Activated naive CD8-positive, alpha-beta T cell treated with anti-CD3 and anti-CD28 coated beads for 36 hours (primary cell): ENCODE measurements at regions not wholly inside any gene's neighbourhood (a gene's known extent, or its start where the extent isn't known, plus 50 kb on each side); places are given as distances from the start of the nearest gene placed in this dataset.

ENCODE experiments used
- DNase-seq: peaks from one replicate; pipeline ENCODE4 v3.0.0; 2021
- H3K27ac Mint-ChIP-seq: one replicate; pipeline ENCODE4 v1.8.0; 2022; ENCODE audit warnings: mild to moderate bottlenecking, moderate library complexity, mixed read lengths
- H3K27me3 Mint-ChIP-seq: one replicate; pipeline ENCODE4 v1.8.0; 2022; ENCODE audit warnings: mild to moderate bottlenecking, mixed read lengths
- H3K36me3 Mint-ChIP-seq: one replicate; pipeline ENCODE4 v1.8.0; 2021; ENCODE audit warnings: mild to moderate bottlenecking, mixed read lengths
- H3K4me1 Mint-ChIP-seq: one replicate; pipeline ENCODE4 v1.8.0; 2021; ENCODE audit warnings: mixed read lengths
- H3K4me3 Mint-ChIP-seq: one replicate; pipeline ENCODE4 v1.8.0; 2022; ENCODE audit warnings: mild to moderate bottlenecking, moderate library complexity, mixed read lengths
- H3K9me3 Mint-ChIP-seq: one replicate; pipeline ENCODE4 v1.8.0; 2022; ENCODE audit warnings: mixed read lengths

DNA sequence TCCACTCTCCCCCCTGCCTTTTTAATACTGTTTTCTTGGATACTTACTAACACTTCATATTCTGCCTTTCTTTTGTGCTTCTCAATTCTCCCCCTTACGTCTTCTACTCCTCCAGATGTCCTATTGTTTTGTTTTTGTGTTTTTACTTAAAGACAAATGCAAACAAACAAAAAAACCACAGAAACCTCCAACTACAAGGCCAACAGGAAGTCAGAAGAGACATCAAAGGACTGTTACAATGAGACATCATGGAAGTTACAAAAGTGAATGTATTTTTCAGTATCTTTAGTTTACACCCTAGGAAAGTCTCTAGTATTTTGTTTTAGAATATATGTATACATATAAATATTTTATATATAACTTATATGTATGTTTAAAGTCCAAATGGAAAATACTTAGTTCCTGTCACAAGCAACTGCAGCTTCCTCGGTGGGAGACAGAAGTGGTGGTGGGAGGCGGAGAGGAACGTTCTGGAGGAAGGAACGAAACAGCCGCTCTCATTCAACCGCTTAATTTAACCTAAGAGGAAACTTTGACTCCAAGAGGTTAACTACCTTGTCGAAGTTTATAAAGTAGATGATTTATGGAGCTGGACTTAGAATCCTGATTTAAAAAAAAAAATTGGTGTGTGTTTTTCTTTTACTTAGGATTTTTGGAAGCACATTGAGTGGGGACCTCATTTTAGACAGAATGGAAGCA is 168.9 kb upstream of the PDE10A start:
- H3K27me3 Mint-ChIP-seq, result peaks cover 45% of the 10 kb centered on the region
- H3K4me3 Mint-ChIP-seq, result no peak overlapping the region
- H3K4me1 Mint-ChIP-seq, result peaks cover 9% of the 10 kb centered on the region
- no peaks in the 10 kb centered on the region for H3K9me3 Mint-ChIP-seq
- no peak overlapping the region for H3K27ac Mint-ChIP-seq
- no peaks in the 10 kb centered on the region for H3K36me3 Mint-ChIP-seq
- no peak for DNase-seq

DNA sequence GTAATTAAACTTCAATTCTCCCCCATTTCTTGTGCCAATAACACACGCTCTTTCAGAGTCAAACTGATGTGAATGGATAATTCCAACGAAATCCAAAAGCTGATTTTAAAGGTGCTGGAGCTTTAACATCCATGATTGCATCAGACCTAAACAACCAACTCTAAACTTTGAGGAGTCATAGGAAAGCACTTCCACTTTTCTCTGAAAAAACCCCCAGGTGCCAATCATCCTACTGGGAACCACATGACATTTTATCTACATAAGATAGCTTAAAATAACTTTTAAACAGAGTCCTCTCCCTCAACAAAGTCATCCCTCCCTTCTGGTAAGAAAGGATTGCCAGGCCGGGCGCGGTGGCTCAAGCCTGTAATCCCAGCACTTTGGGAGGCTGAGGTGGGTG is 167.7 kb upstream of the PDE10A start:
- Mint-ChIP-seq H3K27me3 (peaks cover 40% of the 10 kb centered on the region), H3K4me3 (no peak overlapping the region), H3K4me1 (peaks cover 9% of the 10 kb centered on the region)

DNA sequence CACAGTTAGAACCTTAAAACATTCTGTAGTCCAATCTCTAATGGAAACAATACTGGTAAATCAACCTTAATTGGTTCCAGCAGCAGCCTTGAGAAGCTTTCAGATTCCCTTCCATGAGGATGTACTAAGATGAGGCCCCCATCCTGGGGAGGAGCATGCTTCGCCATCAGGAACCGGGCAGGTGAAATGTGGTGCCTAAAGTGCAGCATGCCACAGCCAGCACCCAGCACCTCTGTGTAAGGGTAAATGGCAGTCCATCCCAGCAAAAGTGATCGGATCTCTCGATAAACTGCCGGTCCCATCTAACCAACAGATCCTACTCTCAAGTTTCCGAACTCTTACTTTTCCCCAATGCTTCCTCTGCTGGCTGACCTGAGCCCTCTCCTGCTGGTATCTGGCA is 166.3 kb upstream of the PDE10A start:
- no peak overlapping the region for H3K27ac Mint-ChIP-seq
- H3K4me3 Mint-ChIP-seq, result no peak overlapping the region
- DNase-seq, result no peak
- H3K9me3 Mint-ChIP-seq, result no peaks in the 10 kb centered on the region
- no peaks in the 10 kb centered on the region for H3K36me3 Mint-ChIP-seq
- H3K4me1 Mint-ChIP-seq, result peaks cover 9% of the 10 kb centered on the region
- H3K27me3 Mint-ChIP-seq, result peaks cover 33% of the 10 kb centered on the region

More for the DNA sequence above, 167.7 kb upstream of the PDE10A start:
- no peak for DNase-seq
- H3K9me3 Mint-ChIP-seq, result no peaks in the 10 kb centered on the region
- H3K36me3 Mint-ChIP-seq, result no peaks in the 10 kb centered on the region
- no peak overlapping the region for H3K27ac Mint-ChIP-seq

DNA sequence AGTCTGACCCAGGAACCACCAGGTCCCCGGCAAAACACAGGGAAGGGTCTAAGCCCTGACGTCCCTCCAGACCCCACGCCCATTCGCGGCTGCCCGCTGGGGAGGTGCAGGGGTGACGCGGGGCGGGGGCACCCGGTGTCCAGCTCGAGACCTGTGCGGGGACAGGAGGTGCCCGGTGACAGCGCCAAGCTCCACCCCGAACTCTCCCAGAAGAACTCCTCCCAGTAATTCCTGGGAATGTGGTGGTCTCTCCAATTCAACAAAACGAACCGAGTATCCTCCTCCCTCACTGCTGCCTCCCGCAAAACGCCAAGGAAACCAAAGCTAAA is 164.1 kb upstream of the PDE10A start:
- Mint-ChIP-seq H3K4me1 (peaks cover 3% of the 10 kb centered on the region), H3K4me3 (no peak overlapping the region), H3K36me3 (no peaks in the 10 kb centered on the region), H3K9me3 (no peaks in the 10 kb centered on the region), H3K27me3 (peaks cover 11% of the 10 kb centered on the region), H3K27ac (no peak overlapping the region)
- no peak for DNase-seq

DNA sequence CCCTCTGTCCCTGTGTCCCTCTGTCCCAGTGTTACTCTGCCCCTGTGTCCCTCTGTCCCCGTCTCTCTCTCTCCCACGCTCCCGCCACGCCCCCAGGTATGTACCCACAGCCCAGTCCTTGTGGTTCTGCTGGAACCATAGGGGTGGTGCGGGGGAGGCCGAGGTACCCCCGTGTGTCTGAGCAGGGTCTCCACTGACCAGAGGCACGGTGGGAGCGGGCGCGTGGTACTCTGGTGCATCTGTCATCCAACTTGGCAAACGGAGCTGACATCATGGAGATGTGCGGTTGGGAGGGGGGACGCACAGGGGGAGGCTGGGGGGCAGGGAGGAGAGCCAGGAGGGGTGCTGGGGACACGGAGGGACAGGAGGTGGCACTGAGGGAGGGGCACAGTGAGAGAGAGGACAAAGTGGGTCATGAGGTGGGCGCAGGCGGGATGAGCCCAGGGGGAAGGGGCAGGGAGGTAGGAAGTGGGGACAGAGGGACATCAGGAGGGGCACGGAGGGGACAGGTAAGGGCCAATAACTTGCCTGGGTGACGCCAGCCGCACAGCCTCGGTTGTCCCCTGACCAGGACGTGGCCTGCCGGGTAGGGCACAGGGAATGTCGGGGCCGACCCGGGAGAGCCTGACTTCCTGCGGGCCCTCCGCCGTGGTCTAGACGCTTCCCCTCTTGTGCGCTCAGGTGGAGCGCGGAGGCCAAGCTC is 163.6 kb upstream of the PDE10A start:
- H3K9me3 Mint-ChIP-seq, result no peaks in the 10 kb centered on the region
- no peak for DNase-seq
- no peaks in the 10 kb centered on the region for H3K4me1 Mint-ChIP-seq
- peaks cover 8% of the 10 kb centered on the region for H3K27me3 Mint-ChIP-seq
- H3K36me3 Mint-ChIP-seq, result no peaks in the 10 kb centered on the region
- H3K4me3 Mint-ChIP-seq, result no peak overlapping the region
- H3K27ac Mint-ChIP-seq, result no peak overlapping the region

DNA sequence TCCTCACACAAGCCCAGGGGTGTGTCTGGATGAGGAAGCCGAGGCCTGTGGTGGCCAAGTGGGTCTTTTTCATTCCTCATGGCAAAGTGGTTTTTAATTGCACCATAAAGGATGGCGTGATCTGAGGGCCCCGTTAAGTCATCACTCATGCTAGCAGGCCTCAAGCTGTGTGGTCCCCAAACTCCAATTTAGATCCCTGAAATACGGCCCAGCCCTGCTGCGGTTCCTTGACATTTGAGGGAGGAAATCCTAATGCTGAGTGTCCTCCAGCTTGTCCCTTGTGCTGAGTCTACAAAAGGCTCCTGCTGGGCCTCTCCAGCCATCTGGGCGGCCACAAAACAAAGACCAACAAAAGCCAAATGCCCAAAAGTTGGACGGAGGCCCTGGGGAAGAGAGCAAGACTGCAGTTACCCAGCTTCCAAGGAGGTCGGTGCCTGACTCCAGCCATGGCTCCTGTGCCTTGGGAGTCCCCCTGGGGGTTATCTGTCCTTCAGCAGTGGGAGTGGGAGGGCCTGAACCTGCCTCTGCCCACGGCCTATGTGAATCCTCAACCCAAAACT is 162.3 kb upstream of the PDE10A start:
- Mint-ChIP-seq H3K4me1 (no peaks in the 10 kb centered on the region), H3K27me3 (peaks cover 13% of the 10 kb centered on the region)

DNA sequence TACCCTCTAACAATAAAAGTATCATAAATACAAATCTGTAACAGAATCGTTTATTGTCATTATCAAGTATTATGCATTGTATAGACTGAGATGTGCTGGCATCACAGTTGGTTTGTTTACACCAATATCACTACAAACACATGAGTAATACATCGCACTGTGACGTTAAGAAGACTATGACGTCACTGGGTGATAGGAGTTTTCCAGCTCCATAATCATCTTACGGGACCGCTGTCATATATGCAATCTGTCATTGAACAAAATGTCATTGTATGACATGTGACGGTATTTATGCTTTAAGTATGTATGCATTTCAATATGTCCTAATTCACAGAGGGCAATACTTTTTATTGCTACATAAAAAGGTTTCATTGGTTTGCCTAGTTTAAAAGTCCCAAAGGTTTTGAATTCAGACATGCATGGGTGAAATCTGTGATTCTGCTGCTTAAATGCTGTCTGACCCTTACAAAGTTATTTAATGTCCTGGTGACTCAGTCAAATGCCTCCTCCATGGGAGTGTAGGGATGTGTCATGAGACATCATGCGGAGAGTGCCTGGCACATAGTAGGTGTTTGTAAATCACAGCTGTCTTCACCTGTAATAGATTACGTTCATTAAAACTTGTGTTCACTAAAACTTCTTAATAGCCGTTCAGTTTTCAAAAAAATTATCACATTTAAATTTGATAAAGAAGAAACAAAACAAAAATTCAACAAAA is 160.7 kb upstream of the PDE10A start:
- Mint-ChIP-seq H3K4me1 (no peaks in the 10 kb centered on the region), H3K4me3 (no peak overlapping the region), H3K27ac (no peak overlapping the region), H3K27me3 (peaks cover 27% of the 10 kb centered on the region), H3K36me3 (no peaks in the 10 kb centered on the region), H3K9me3 (no peaks in the 10 kb centered on the region)
- DNase-seq, result no peak

More for the DNA sequence above, 162.3 kb upstream of the PDE10A start:
- Mint-ChIP-seq H3K27ac (no peak overlapping the region), H3K36me3 (no peaks in the 10 kb centered on the region), H3K4me3 (no peak overlapping the region), H3K9me3 (no peaks in the 10 kb centered on the region)
- no peak for DNase-seq

DNA sequence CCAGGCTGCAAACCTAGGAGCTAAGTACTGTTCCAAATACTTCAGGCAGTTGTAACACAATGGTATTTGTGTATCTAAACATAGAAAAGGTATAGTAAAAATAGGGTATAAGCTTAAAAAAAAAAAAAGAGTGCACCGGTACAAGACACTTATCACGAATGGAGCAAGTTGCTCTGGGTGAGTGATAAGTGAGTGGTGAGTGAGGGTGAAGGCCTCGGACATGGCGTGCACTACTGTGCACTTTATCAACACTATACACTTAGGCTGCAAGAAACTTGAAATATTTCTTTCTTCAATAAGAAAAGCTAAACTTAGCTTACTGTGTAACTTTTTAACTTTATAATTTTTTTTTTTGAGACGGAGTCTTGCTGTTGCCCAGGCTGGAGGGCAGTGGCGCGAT is 159.5 kb upstream of the PDE10A start:
- Mint-ChIP-seq H3K27ac (no peak overlapping the region), H3K4me1 (no peaks in the 10 kb centered on the region), H3K4me3 (no peak overlapping the region), H3K9me3 (no peaks in the 10 kb centered on the region), H3K36me3 (no peaks in the 10 kb centered on the region), H3K27me3 (peaks cover 35% of the 10 kb centered on the region)
- DNase-seq, result no peak

DNA sequence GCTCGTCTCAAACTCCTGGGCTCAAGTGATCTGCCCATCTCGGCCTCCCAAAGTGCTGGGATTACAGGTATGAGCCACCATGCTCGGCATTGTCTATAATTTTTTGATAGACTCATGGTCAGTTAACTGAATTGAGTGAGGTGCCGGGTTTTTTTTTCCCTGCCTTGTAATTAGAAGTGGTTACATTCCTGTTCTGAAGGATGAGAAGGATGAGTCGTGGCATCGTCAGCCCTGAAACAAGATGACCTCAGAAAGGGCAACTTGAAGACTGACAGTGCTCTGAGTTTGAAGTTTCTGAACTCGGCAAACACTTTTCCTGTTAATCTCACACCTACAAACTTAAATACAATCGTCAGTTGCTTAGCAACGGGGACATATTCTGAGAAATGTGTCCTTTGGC is 158.7 kb upstream of the PDE10A start:
- H3K4me3 Mint-ChIP-seq, result no peak overlapping the region
- H3K27ac Mint-ChIP-seq, result no peak overlapping the region
- H3K36me3 Mint-ChIP-seq, result no peaks in the 10 kb centered on the region
- no peaks in the 10 kb centered on the region for H3K4me1 Mint-ChIP-seq
- peaks cover 36% of the 10 kb centered on the region for H3K27me3 Mint-ChIP-seq
- DNase-seq, result no peak
- no peaks in the 10 kb centered on the region for H3K9me3 Mint-ChIP-seq

DNA sequence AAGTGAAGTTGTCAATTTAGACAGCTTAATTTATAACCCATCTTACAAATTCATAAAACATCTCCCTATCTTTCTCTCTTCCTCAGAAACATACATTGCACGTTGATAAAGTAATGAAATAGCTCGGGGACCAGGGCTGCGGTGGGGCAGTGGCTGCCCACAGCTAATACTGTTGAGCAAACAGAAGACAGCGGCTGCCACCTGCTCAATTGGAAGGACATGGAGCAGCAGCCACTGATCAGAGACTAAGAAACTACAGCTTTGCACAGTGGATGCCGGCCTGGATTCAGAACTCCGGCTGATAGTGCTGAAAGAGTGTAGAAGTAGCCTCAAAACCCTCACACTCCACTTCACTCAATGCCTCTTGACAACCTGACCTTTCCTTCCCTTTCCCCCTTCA is 157.9 kb upstream of the PDE10A start:
- H3K27ac Mint-ChIP-seq, result no peak overlapping the region
- H3K36me3 Mint-ChIP-seq, result no peaks in the 10 kb centered on the region
- no peak overlapping the region for H3K4me3 Mint-ChIP-seq
- H3K9me3 Mint-ChIP-seq, result no peaks in the 10 kb centered on the region
- DNase-seq, result no peak
- H3K27me3 Mint-ChIP-seq, result peaks cover 41% of the 10 kb centered on the region
- no peaks in the 10 kb centered on the region for H3K4me1 Mint-ChIP-seq

DNA sequence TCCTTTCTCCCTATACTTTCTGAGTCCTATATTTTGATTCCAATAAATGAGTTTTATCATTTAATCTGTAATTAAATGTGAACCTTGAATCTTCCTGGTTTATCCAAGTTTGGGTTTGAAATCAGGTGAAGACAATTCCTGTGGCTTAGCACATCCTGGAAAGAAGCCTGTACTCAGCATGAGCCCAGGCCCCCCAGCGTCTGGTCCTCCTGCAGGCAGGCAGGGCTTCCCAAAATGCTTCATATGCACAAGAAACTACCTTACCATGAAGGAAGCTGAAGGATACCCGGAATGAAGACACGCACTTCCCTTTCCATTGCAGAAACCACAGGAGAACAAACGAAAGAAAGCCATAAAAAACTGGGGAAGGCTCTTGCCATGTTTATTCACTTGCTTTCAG is 157.4 kb upstream of the PDE10A start:
- H3K4me3 Mint-ChIP-seq, result no peak overlapping the region
- no peak overlapping the region for H3K27ac Mint-ChIP-seq
- H3K9me3 Mint-ChIP-seq, result no peaks in the 10 kb centered on the region
- H3K4me1 Mint-ChIP-seq, result no peaks in the 10 kb centered on the region
- H3K36me3 Mint-ChIP-seq, result no peaks in the 10 kb centered on the region
- peaks cover 38% of the 10 kb centered on the region for H3K27me3 Mint-ChIP-seq
- DNase-seq, result no peak

DNA sequence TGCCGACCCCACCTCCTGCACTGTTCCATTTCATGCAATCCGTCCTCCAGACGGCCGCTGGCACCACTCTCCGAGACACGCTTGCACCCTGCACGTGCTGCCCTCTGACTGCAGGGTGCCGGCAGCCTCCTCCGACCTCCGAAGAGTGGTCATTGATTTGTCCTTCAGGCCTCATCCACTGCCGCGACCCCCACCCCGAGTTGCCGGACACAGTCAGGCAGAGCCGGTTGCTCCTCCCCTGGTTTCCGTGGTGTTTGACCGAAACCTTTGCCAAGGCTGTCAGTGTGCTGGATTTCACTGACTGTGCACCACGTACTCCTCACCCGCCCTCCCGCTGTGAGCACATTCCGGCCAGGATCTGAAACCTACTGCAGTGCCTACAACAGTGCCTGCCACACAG is 156.4 kb upstream of the PDE10A start:
- no peak overlapping the region for H3K27ac Mint-ChIP-seq
- H3K4me3 Mint-ChIP-seq, result no peak overlapping the region
- no peaks in the 10 kb centered on the region for H3K36me3 Mint-ChIP-seq
- no peaks in the 10 kb centered on the region for H3K9me3 Mint-ChIP-seq
- DNase-seq, result no peak
- no peaks in the 10 kb centered on the region for H3K4me1 Mint-ChIP-seq
- peaks cover 45% of the 10 kb centered on the region for H3K27me3 Mint-ChIP-seq

DNA sequence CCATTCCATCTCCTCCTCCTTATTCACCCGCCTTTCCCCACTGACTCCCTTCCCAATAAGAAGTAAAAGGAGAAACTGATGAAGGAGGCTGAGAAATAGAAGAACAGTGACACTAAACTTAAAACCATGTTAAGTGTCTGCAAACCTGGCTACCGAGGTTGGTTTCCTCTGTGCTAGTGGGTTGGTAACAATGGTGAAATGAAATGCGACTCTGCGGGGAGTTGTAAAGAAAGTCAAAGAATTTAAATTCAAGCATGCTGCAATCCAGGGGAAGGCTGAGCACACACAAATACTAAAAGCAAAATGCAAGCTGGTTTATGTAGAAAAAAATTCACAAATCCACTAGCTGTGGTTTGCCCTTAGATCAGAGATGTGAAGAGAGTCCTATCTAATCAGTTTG is 155.2 kb upstream of the PDE10A start:
- no peaks in the 10 kb centered on the region for H3K9me3 Mint-ChIP-seq
- H3K36me3 Mint-ChIP-seq, result no peaks in the 10 kb centered on the region
- no peak overlapping the region for H3K27ac Mint-ChIP-seq
- H3K4me1 Mint-ChIP-seq, result no peaks in the 10 kb centered on the region
- H3K27me3 Mint-ChIP-seq, result peaks cover 46% of the 10 kb centered on the region
- no peak for DNase-seq
- no peak overlapping the region for H3K4me3 Mint-ChIP-seq

DNA sequence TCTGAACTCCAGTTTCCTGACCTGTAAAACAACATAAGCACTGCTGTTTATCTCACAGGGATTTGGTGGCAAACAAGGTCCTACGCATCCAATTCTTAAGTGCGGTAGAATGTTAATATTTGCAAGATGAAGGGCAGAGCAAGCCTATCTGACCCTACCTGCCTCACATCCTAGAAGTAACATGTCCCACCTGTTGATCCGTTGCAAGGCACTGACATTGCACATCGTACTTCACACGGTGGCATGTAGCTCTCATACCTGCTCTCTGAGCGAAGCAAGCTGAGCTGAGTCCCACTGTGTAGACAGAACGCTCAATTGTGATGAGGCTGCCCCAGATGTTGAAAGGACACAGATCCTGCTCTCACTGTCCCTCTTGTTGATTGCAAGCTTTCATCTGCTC is 154.7 kb upstream of the PDE10A start:
- no peaks in the 10 kb centered on the region for H3K4me1 Mint-ChIP-seq
- no peak for DNase-seq
- no peaks in the 10 kb centered on the region for H3K36me3 Mint-ChIP-seq

DNA sequence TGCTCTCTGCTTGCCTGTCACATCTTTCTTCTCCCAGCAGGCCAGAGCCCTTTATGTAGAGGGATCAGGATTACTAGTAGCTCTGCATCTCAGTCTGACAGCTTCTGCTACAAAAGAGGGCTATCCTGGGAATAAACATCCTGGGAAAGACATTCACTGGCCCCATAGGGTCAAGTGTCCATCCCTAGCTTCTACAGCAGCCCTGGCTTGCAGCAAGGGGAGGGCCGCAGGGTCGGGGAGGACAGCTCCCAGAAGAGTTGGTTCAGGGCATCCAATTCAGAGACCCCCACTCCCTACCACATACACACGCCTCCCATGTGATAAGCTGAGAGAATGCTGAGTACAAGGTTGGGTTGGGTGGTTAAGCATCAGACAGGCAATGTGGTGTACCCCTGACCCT is 154.1 kb upstream of the PDE10A start:
- H3K27ac Mint-ChIP-seq, result no peak overlapping the region
- H3K27me3 Mint-ChIP-seq, result peaks cover 50% of the 10 kb centered on the region
- no peaks in the 10 kb centered on the region for H3K9me3 Mint-ChIP-seq
- no peaks in the 10 kb centered on the region for H3K36me3 Mint-ChIP-seq
- H3K4me1 Mint-ChIP-seq, result no peaks in the 10 kb centered on the region
- no peak for DNase-seq
- no peak overlapping the region for H3K4me3 Mint-ChIP-seq

More for the DNA sequence above, 154.7 kb upstream of the PDE10A start:
- Mint-ChIP-seq H3K27me3 (peaks cover 50% of the 10 kb centered on the region), H3K27ac (no peak overlapping the region), H3K9me3 (no peaks in the 10 kb centered on the region), H3K4me3 (no peak overlapping the region)
